Endothelial cell of umbilical vein (primary cell): ENCODE measurements at regions not wholly inside any gene's neighbourhood (a gene's known extent, or its start where the extent isn't known, plus 50 kb on each side); places are given as distances from the start of the nearest gene placed in this dataset.

Experiments
- CTCF ChIP-seq, 2 donors: IDR thresholded peaks; 1 replicate in 1 of 2; 2 replicates in 1 of 2; pipeline ENCODE4 v1.5.1; 2011; ENCODE audit warnings: low read length in 2 of 2, mild to moderate bottlenecking in 2 of 2, moderate library complexity in 2 of 2, control low read depth in 1 of 2, inconsistent platforms in 1 of 2, low read depth in 1 of 2; ENCODE audit not compliant: insufficient read depth in 1 of 2; ENCODE audit errors: extremely low read depth in 1 of 2
- EZH2 ChIP-seq: IDR thresholded peaks from 2 replicates; pipeline ENCODE4 v1.6.1; 2012; ENCODE audit warnings: borderline replicate concordance, low read depth, mild to moderate bottlenecking, moderate library complexity, low read length, inconsistent platforms; ENCODE audit not compliant: severe bottlenecking
- FOS ChIP-seq: IDR thresholded peaks from 2 replicates; pipeline ENCODE4 v1.6.1; 2011; ENCODE audit warnings: mild to moderate bottlenecking, low read length, moderate library complexity, borderline replicate concordance; ENCODE audit not compliant: insufficient read depth
- GATA2 ChIP-seq: IDR thresholded peaks from 2 replicates; pipeline ENCODE4 v1.7.0; 2011; ENCODE audit warnings: low read depth, mild to moderate bottlenecking, moderate library complexity, mixed read lengths, low read length; ENCODE audit not compliant: insufficient read length, insufficient read depth
- JUN ChIP-seq: IDR thresholded peaks from 2 replicates; pipeline ENCODE4 v1.6.1; 2011; ENCODE audit warnings: borderline replicate concordance, low read depth; ENCODE audit not compliant: insufficient read length, insufficient read depth
- MAX ChIP-seq: IDR thresholded peaks from 2 replicates; pipeline ENCODE4 v1.6.1; 2011; ENCODE audit not compliant: insufficient read depth, insufficient read length
- MYC ChIP-seq: IDR thresholded peaks from one replicate; pipeline ENCODE4 v1.6.1; 2011; ENCODE audit warnings: mild to moderate bottlenecking, low read depth, low read length
- POLR2A ChIP-seq: IDR thresholded peaks from 2 replicates; pipeline ENCODE4 v1.6.1; 2012; ENCODE audit warnings: low read depth, mild to moderate bottlenecking, control low read depth, low read length
- POLR2AphosphoS5 ChIP-seq: IDR thresholded peaks from 2 replicates; pipeline ENCODE4 v1.6.1; 2012; ENCODE audit warnings: low read depth, mild to moderate bottlenecking, control low read depth, low read length, moderate library complexity; ENCODE audit not compliant: insufficient read depth

GRCh38 chr18:76139844-76140243 is 355.2 kb downstream of the ZNF516 start:
- TF ChIP-seq POLR2AphosphoS5: no peak
- no peak for TF ChIP-seq CTCF (IDR thresholded peaks at IDR 0.05; ENCODE audit: extremely low read depth in 1 of 2, insufficient read depth in 1 of 2, low read depth in 1 of 2, low read length in 2 of 2)
- TF ChIP-seq MYC: no peak
- TF ChIP-seq GATA2: no peak
- no peak for TF ChIP-seq POLR2A
- TF ChIP-seq MAX: no peak
- no peak for TF ChIP-seq EZH2
- no peak for TF ChIP-seq JUN
- no peak for TF ChIP-seq FOS
